Mammary epithelial cell (primary cell): ENCODE measurements at regions not wholly inside any gene's neighbourhood (a gene's known extent, or its start where the extent isn't known, plus 50 kb on each side); places are given as distances from the start of the nearest gene placed in this dataset.
"Not testable (repeated sequence)": the region's sequence is repeated elsewhere in the genome, so short reads cannot be mapped to it uniquely, and the experiment has no call there.

Experiments
- CTCF ChIP-seq, 2 donors: IDR thresholded peaks in 1 of 2; conservative IDR thresholded peaks in 1 of 2; 2 replicates each; pipeline ENCODE4 v1.5.1; 2011 to 2012; ENCODE audit warnings: inconsistent platforms in 2 of 2, low read length in 2 of 2, mild to moderate bottlenecking in 2 of 2, control low read depth in 1 of 2, low read depth in 1 of 2; ENCODE audit not compliant: insufficient read depth in 1 of 2; ENCODE audit errors: extremely low read depth in 1 of 2
- EZH2 ChIP-seq: IDR thresholded peaks from 2 replicates; pipeline ENCODE4 v1.6.1; 2012; ENCODE audit warnings: low read length, inconsistent platforms, borderline replicate concordance

- not testable (repeated sequence) for TF ChIP-seq CTCF (conservative IDR thresholded peaks at IDR 0.05 in 1 of 2, IDR thresholded peaks at IDR 0.05 in 1 of 2; ENCODE audit: extremely low read depth in 1 of 2, insufficient read depth in 1 of 2, low read depth in 1 of 2, low read length in 2 of 2); EZH2
These were observed 56.7 kb upstream of the VPREB1 start for GRCh38 chr22:22187863-22188262.
